ENCODE measurements at regions not wholly inside any gene's neighbourhood (a gene's known extent, or its start where the extent isn't known, plus 50 kb on each side); places are given as distances from the start of the nearest gene placed in this dataset.
"Not testable (repeated sequence)": the region's sequence is repeated elsewhere in the genome, so short reads cannot be mapped to it uniquely, and the experiment has no call there.

DNA sequence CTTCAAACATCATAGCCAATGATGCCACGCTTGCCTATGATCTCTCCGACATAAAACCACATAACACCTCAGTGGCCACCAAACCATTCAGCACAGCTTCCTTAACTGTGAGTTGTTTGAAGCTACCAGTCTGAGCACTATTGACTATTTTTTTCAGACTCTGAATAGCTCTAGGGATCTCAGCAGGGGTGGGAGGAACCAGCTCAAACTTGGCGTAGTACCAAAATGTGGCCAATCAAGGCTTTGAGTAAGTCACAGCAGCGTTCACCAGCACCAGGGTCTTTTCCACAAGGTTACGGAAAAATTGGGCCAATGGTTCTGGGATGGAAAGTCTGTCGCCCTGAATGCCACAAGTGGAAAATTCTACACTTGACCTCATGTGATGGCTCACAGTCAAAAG is 70.6 kb downstream of the SMPDL3A start:
- DNase-seq (ENCODE audit: low read depth): no peak

DNA sequence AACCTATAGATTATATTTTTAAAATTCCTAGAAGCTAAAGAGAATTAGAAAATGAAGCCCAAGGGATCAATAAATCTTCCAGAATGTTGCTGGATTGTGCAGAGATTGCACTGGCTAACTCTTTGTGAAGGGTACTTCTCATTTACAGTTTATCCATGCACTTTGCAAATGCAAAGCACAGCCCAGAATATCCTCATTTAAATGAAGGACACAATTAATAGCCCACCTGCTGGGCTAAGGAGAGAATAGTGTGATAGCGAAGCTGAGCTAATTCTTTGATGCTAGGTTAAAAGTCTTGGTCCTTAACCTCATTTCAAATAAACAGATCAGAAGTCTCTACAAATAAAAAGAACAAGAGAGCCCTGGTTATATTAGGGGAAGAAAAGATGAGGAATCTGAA is 72.5 kb downstream of the SMPDL3A start:
- DNase-seq (ENCODE audit: low read depth): no peak

DNA sequence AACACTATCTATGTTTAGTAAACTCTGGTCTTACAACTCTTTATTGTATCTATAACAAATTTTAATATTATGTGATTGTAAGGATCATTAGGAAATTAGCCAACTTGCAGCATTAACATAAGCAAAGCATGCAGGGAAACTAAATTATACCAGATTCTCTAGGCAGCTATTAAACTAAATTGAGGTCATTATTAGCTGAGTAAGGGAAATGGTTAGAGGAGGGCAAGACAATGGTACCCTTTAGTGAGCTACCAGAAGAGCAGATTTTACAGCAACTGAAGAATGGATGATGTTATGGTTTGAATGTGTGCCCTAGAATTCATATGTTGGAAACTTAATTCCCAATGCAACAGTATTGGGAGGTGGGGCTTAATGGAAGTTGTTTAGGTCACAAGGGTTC is 79.1 kb downstream of the SMPDL3A start:
- DNase-seq (ENCODE audit: low read depth): no peak

DNA sequence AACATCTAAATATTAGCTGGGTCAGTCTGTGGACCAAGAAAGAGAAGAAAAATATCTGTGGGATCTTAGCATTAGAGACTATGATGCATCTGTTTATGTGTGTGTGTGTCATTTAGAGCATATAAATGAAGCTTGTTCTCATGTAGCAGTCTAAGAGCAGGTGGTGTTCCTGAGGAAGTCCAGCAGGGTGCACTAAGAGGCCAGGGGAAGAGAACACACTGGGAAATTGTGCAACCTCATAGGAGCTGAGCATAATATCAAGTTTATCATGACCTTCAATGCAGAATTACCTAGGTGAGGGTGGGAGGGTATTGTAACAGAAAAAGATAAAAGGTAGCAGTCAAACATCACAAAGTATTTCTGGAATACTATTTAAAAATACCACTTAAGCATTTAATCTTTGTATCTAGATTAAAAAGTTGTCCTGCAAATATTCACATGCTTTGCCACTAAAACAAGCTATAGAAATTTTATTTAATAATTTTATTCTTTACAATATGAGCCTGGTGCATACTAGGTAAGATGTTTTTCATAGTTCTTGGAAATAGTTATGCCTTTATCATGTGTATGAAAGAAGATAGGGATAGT is 80.5 kb downstream of the SMPDL3A start:
- DNase-seq (ENCODE audit: low read depth): peak; percentile 39

DNA sequence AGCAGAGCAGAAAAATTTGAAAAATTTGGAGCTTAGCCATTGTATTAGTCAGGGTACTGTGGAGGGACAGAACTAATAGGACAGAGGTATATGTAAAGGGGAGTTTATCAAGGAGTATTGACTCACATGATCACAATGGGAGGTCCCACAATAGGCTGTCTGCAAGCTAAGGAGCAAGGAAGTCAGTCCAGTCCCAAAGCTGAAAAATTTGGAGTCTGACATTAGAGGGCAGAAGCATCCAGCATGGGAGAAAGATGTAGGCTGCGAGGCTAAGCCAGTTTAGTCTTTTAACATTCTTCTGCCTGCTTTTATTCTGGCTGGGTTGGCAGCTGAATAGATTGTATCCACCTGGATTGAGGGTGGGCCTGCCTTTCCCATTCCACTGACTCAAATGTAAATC is 82.0 kb downstream of the SMPDL3A start:
- DNase-seq (ENCODE audit: low read depth): no peak

DNA sequence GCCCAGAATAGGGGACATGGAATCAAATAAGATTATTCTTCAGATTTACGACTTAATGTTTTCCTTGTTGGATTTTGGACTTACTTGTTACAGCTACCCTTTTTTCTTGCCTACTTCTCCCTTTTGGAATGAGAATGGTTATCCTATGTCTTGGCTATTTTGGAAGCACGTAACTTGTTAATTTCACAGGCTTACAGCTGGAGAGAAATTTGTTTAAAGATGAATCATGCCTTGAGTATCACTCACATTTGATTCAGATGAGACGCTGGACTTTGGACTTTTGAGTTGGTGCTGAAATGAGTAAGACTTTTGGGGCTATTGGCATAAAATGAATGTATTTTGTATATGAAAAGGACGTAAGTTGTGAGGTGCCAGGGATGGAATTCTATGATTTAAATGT is 83.3 kb downstream of the SMPDL3A start:
- no peak for DNase-seq (ENCODE audit: low read depth)

DNA sequence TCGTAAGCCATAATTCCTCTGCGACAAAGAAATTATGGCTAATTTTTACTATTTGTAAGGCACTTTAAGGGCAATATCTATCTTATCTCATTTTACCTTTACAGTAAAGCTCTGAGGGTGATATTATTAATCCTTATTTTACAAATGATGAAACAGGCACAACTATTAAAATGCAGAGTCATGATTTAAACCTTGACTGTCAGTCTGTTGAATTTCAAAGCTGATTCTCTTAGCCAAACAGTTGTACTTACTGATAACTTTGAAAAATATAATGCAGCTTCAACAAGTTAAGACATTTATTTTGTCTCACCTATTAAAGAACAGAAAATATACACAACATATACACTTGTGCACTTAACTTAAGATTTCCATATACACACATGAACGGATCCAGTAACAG is 88.2 kb downstream of the SMPDL3A start:
- no peak for DNase-seq (ENCODE audit: low read depth)

DNA sequence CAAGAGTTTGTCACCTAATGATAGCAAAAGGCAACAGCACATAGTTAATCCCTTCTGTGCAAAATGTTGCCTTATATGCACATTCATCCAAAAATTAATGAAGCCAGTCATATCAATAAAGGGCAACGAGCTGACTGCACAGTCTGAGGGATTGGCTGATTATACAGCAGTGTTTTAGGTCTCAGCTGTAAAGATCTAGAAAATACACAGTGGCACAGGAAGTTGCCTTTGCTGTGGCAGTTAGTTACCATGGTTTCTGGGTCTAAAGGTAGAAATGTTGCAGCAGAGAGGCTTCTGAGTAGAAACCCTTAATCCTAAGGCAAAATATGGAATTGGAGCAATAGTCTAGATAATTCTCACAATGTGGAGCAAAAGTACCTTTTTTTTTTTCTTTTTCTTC is 89.7 kb downstream of the SMPDL3A start:
- no peak for DNase-seq (ENCODE audit: low read depth)

DNA sequence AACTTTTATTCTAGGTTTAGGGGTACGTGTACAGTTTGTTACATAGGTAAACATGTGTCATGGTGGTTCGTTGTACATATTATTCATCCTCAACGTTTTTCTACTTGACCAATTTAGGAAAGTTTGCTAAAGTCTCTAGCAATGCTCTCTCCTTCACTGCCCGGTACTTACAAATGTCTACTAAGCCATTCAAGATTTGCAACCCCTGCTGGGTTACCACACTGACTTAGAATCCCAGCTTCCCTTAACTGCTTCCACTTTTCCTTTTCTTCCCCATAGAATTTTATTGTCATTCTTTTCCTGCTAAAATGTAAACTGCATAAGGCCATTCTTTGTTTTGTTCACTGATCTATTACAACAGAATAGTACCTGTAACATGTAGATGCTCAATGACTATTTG is 97.4 kb downstream of the SMPDL3A start:
- DNase-seq (ENCODE audit: low read depth): no peak

DNA sequence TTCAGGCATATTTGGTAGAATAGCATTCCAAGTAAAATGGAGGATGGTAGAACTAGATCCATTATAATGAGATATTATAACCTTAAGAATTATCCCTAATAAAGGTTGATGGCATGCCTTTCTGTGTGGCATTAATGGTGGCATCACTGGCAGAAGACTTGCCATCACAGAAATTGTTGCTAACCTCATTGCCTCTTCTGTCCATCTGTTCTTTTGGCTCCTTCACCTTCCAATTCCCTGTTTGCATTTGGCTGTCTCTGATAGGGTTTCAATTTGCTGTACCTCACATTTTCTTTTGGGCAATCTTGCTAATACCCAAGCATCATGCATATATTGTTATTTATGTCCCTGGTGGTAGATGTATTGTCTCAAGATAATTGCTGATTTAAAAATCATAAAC is 98.9 kb downstream of the SMPDL3A start:
- no peak for DNase-seq (ENCODE audit: low read depth)

DNA sequence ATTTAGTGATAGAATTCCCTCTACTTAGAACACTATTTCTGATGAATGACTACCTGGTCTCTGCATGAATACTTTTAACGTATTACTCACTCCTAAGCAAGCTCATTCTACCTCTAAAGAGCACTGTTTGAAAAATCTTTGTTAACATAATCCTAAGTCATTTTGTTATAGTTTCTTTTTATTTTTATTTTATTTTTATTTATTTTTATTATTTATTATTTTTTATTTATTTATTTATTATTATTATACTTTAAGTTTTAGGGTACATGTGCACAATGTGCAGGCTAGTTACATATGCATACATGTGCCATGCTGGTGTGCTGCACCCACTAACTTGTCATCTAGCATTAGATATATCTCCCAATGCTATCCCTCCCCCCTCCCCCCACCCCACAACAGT is 99.6 kb downstream of the SMPDL3A start:
- not testable (repeated sequence) for DNase-seq (ENCODE audit: low read depth)

DNA sequence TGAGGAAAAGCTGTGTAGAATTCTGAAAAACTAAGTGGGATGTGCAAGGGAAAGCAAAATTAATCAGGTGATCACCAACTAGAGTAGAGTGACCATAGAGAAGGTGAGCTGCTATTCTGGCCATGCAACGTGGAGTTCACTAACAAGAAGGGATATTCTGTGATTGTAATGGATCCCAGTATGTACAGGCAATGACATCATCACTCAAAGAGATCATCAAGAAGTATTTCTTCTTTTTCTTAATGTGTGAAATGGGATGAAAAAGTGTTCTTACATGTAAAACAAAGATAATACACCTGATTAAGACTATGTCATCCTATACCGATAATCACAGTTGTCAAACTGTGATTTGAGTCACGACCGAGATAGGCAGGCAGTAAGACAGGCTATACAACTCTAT is 101.2 kb downstream of the SMPDL3A start:
- no peak for DNase-seq (ENCODE audit: low read depth)

DNA sequence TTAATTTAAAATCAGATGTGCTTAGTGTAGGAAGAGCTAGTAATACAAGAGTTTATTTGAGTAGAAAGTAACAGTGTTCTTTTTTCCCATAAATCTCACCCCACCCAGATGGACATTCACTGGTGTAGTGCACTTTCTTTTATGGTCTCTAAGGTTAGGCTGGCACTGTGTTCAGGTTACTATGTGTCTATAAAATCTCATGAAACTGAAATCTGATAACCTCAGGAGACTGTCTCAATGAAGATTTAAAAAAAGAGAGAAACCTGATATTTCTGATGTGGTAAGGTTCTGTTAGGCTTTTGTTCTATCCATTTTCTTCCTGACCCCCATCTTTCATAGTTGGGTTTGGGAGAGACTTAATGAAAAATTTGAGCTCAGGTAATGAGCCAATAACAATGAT is 101.2 kb upstream of the CLVS2 start:
- DNase-seq (ENCODE audit: low read depth): no peak

DNA sequence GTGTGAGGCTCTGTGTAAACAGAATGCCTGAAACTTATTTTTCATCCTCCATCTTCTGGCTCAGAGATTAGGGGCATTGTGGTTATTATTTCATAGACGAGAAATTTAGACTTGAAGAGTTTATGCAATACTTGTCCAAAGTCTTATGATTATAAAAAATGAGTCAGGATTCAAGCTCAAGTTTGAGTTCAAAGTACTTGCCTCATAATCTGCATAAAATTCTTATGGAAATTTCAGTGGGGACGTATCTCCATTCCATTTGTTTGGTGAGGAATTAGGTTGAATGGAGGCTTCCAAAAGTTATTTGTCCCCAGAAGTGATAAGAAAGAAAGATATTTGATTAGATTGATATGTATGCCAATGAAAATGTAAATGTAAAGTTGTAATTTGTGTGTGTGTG is 93.7 kb upstream of the CLVS2 start:
- DNase-seq (ENCODE audit: low read depth): no peak

DNA sequence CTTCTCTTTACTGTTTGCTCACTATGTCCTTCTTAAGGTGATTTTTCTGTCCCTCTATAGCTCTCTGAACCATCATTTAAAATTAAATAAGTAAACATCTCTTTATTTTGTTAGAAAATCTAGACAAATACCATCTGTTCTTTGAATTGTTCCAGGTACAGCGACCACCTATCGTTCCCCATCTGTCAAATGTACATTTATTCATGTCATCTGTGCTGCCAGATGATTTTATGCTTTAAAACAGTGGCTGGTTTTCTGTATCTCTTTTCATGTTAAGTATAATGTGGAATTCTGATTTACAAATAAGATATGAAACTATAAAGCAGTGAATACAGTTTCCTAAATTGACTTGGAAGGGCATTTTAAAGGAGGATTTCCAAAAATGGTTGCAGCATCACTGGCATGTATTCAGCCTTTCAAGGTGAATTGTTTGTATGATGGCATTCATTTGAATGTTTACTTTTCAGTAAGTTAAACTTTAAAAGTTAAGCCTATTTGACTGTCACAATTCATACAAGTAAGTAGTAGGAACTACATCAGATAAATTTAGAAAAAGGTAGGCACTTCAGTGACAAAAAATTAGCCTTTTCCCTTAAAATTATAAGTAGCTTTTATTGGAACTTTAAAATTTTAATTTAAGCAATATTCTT is 92.6 kb upstream of the CLVS2 start:
- no peak for DNase-seq (ENCODE audit: low read depth)

DNA sequence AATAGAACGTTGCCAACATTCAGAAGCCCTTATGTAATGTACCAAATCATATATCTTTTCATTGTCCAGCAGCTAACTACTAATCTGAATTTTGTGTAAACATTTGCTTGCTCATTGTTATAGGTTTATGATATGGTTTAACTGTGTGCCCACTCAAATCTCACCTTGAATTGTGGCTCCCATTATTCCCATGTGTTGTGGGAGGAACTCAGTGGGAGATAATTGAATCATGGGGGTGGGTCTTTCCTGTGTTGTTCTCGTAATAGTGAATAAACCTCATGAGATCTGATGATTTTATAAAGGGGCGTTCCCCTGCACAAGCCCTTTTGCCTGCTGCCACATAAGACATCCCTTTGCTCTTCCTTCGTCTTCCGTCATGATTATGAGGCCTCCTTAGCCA is 91.9 kb upstream of the CLVS2 start:
- DNase-seq (ENCODE audit: low read depth): no peak

DNA sequence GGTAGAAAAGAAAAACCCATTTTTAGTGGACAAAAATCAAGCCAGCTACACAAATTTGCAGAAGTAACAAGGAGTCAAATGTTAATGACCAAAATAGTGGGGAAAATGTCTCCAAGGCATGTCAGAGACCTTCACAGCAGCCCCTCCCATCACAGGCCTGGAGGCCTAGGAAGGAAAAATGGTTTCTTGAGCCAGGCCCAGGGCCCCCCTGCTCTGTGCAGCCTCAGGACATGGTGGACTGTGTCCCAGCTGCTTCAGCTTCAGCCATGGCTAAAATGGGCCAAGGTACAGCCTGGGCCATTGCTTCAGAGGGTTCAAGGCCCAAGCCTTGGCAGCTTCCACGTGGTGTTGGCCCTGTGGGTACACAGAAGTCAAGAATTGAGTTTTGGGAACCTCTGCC is 82.5 kb upstream of the CLVS2 start:
- DNase-seq (ENCODE audit: low read depth): no peak

DNA sequence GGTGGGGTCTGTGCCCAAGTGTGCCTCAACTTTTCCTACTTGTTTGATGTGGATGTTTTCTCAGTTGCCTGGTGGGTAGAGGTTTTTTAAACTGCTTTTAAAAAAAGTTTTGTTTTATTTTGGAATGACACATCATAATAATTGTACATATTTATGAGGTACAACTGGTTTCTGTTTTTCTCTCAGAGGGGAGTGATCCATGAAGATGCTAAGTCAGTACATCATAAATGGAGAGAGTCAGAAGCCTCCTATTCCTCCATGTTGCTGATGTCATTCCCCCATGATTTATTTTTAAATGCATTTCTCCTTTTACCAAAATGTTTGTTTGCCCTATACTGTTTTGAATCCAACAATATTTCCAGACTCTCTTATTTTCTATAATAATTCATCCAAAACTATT is 77.3 kb upstream of the CLVS2 start:
- no peak for DNase-seq (ENCODE audit: low read depth)

DNA sequence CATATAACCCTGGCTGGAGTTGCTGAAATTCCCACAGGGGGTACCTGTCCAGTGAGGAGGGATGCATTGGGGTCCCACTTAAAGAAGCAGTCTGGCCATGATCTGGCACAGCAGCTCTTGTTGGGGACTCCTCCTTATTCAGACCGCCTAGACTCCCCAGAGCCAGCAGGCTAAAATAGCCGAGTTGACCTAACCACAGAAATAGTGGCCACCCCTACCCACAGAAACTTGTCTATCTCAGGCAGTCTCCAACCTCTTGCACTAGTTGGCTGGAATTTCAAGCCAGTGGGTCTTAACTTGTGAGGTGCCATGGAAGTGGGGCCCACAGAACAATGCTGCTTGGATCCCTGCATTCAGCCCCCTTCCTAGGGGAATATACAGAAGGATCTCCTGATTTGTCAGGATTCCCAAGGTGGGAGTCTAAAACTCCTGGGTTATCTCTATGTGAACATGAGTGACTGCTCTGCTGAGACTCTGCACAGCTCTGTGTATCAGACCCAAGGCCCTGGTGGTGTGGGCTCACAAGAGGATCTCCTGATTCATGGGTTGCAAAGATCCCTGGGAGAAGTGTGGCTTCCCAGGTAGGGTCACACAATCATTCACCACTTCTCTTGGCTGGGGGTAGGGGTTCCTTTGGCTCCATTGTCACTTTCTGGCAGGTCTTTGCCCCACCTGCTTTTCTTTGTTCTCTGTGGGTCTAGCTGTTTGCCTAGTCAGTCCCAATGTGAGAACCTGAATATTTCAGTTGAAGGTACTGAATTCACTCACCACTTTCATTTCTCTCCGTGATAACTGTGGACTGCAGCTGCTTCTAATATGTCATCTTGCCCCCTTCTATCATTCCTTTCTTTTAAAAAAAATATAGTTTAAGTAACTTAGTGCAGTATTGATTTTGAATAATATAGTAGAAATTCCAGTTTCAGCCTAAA is 65.5 kb upstream of the CLVS2 start:
- DNase-seq (ENCODE audit: low read depth): no peak

DNA sequence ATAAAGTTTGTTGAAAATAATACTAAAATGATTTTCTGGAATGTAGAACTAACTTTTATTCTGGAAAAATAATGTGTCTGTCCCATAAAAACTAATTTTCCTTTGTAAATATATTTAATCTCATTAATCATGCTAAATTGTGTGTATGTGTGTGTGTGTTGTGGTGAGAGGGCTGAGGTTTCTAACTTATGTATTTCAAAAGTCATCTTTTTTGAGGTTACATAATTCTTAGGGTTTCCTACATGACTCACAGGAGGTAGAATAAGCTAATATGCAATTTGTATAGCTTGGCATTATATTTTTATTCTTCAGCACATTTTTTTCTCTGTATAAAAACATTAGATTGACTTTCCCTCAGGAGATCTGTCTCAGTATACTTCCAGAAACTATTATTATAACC is 64.1 kb upstream of the CLVS2 start:
- no peak for DNase-seq (ENCODE audit: low read depth)

DNA sequence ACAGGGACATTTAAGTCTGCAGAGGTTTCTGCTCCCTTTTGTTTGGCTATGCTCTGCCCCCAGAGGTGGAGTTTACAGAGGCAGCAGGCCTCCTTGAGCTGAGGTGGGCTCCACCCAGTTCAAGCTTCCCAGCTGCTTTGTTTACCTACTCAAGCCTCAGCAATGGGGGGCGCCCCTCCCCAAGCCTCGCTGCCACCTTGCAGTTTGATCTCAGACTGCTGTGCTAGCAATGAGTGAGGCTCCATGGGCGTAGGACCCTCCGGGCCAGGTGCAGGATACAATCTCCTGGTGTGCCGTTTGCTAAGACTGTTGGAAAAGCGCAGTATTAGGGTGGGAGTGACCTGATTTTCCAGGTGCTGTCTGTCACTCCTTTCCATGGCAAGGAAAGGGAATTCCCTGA is 51.1 kb upstream of the CLVS2 start:
- DNase-seq (ENCODE audit: low read depth): not testable (repeated sequence)

All from M059J (cell line).